ENCODE measurements at regions not wholly inside any gene's neighbourhood (a gene's known extent, or its start where the extent isn't known, plus 50 kb on each side); places are given as distances from the start of the nearest gene placed in this dataset.

- dilution Hi-C loops (cut with HindIII; ENCODE audit: low sequenced_read_pairs, unreplicated experiment): no loop called here
- Histone ChIP-seq H3K9ac (ENCODE audit: low read depth, low read length) (no peak overlapping the region), H2BK15ac (ENCODE audit: low read depth, low read length) (no peak overlapping the region)
Observed at GRCh38 chr1:185474440-185475149, 157.6 kb upstream of the IVNS1ABP start.

More at GRCh38 chr1:185474440-185475149, 157.6 kb upstream of the IVNS1ABP start:
- TF ChIP-seq NFE2L2 (IDR thresholded peaks at IDR 0.05; ENCODE audit: low read depth, low read length) (no peak), SMC3 (IDR thresholded peaks at IDR 0.05; ENCODE audit: low read depth, low read length) (no peak), POLR2A (IDR thresholded peaks at IDR 0.05; ENCODE audit: low read depth, low read length) (no peak), RFX5 (IDR thresholded peaks at IDR 0.05; ENCODE audit: low read depth, low read length) (no peak), MXI1 (IDR thresholded peaks at IDR 0.05; ENCODE audit: borderline replicate concordance, low read depth, low read length) (no peak), CEBPB (IDR thresholded peaks at IDR 0.05; ENCODE audit: low read depth, low read length) (no peak), MAZ (IDR thresholded peaks at IDR 0.05; ENCODE audit: borderline replicate concordance, low read depth, low read length) (no peak)
- TF ChIP-seq, protein P1, sequence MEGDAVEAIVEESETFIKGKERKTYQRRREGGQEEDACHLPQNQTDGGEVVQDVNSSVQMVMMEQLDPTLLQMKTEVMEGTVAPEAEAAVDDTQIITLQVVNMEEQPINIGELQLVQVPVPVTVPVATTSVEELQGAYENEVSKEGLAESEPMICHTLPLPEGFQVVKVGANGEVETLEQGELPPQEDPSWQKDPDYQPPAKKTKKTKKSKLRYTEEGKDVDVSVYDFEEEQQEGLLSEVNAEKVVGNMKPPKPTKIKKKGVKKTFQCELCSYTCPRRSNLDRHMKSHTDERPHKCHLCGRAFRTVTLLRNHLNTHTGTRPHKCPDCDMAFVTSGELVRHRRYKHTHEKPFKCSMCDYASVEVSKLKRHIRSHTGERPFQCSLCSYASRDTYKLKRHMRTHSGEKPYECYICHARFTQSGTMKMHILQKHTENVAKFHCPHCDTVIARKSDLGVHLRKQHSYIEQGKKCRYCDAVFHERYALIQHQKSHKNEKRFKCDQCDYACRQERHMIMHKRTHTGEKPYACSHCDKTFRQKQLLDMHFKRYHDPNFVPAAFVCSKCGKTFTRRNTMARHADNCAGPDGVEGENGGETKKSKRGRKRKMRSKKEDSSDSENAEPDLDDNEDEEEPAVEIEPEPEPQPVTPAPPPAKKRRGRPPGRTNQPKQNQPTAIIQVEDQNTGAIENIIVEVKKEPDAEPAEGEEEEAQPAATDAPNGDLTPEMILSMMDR (conservative IDR thresholded peaks at IDR 0.05; ENCODE audit: low read depth, low read length): no peak
- TF ChIP-seq, protein P2, sequence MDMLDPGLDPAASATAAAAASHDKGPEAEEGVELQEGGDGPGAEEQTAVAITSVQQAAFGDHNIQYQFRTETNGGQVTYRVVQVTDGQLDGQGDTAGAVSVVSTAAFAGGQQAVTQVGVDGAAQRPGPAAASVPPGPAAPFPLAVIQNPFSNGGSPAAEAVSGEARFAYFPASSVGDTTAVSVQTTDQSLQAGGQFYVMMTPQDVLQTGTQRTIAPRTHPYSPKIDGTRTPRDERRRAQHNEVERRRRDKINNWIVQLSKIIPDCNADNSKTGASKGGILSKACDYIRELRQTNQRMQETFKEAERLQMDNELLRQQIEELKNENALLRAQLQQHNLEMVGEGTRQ (IDR thresholded peaks at IDR 0.05; ENCODE audit: low read depth, low read length): no peak
- Histone ChIP-seq H3K9me3 (ENCODE audit: control insufficient read depth, insufficient read depth, low read length) (no peaks in the 10 kb centered on the region), H3K4me1 (ENCODE audit: control insufficient read depth, insufficient read depth, low read length) (no peaks in the 10 kb centered on the region), H3K79me1 (ENCODE audit: low read depth in 1 of 2, low read length in 2 of 2) (no peaks in the 10 kb centered on the region), H4K20me1 (ENCODE audit: insufficient read depth, low read length) (no peaks in the 10 kb centered on the region), H3K9me1 (ENCODE audit: insufficient read depth, low read length) (no peaks in the 10 kb centered on the region), H2BK20ac (ENCODE audit: low read depth, low read length) (no peak overlapping the region), H2AK9ac (replicated peaks; ENCODE audit: low read depth, low read length, poor library complexity) (no peak overlapping the region), H3K4me3 (ENCODE audit: insufficient read depth, low read depth, low read length) (no peak overlapping the region), H3K27me3 (ENCODE audit: control insufficient read depth, insufficient read depth, low read length) (no peaks in the 10 kb centered on the region; the same call in 1 of the 2 replicates), H2BK5ac (ENCODE audit: low read depth, low read length, poor library complexity, severe bottlenecking) (no peak overlapping the region), H2AFZ (replicated peaks; ENCODE audit: low read length, poor library complexity) (no peak overlapping the region), H3K4me2 (ENCODE audit: low read depth, low read length) (no peak overlapping the region), H3K14ac (replicated peaks; ENCODE audit: low read depth, low read length) (no peak overlapping the region), H4K8ac (ENCODE audit: low read depth in 2 of 2, low read length in 2 of 2) (no peak overlapping the region), H3K27ac (ENCODE audit: insufficient read depth, low read length) (no peak overlapping the region), H2BK120ac (ENCODE audit: low read depth, low read length) (no peak overlapping the region), H3K56ac (ENCODE audit: extremely low read depth, insufficient read depth, low read length) (no peak overlapping the region), H3K36me3 (ENCODE audit: control insufficient read depth, insufficient read depth, low read length) (no peaks in the 10 kb centered on the region), H3K18ac (ENCODE audit: low read depth, low read length) (no peak overlapping the region), H3K23ac (ENCODE audit: low read depth, low read length) (no peak overlapping the region), H3K4ac (ENCODE audit: low read depth, low read length) (no peak overlapping the region), H2AK5ac (ENCODE audit: low read depth, low read length) (no peak overlapping the region), H4K5ac (ENCODE audit: low read depth, low read length) (no peak overlapping the region), H4K91ac (ENCODE audit: insufficient read depth, low read depth, low read length) (no peak overlapping the region)
- no CpG with 5 or more reads among the region's 2 CpGs for WGBS, 2 experiments (ENCODE audit: extremely low coverage in 2 of 2, insufficient read length in 1 of 2)
- BruUV-seq (replicated peaks): no TSS peak
- in situ Hi-C loops (cut with MboI; ENCODE audit: low sequenced_read_pairs) (no loop called here), intact Hi-C loops (cut with micrococcal nuclease) (no loop called here)
- no peak for ATAC-seq (ENCODE audit: low read depth)
- ChIA-PET CTCF (no interaction called here), POLR2A (ENCODE audit: unreplicated experiment) (no interaction called here)
- no peak for DNase-seq

Measured in IMR-90 (cell line).